Activated T-cell treated with anti-CD3 and anti-CD28 coated beads, Interleukin-2, amount 50 U/mL, for 24 hours (primary cell): ENCODE measurements at regions not wholly inside any gene's neighbourhood (a gene's known extent, or its start where the extent isn't known, plus 50 kb on each side); places are given as distances from the start of the nearest gene placed in this dataset.

Experiments used
- DNase-seq: peaks from one replicate; pipeline ENCODE4 v3.0.0-alpha.2; 2020
- H3K27ac Mint-ChIP-seq: 2 replicates; pipeline ENCODE4 v1.8.0; 2020; ENCODE audit warnings: mild to moderate bottlenecking, mixed read lengths
- H3K27me3 Mint-ChIP-seq: 2 replicates; pipeline ENCODE4 v1.8.0; 2020; ENCODE audit warnings: mixed read lengths
- H3K36me3 Mint-ChIP-seq: 2 replicates; pipeline ENCODE4 v1.8.0; 2020; ENCODE audit warnings: low read depth, mixed read lengths
- H3K4me1 Mint-ChIP-seq: 2 replicates; pipeline ENCODE4 v1.8.0; 2020; ENCODE audit warnings: low read depth, mixed read lengths
- H3K4me3 Mint-ChIP-seq: 2 replicates; pipeline ENCODE4 v1.8.0; 2020; ENCODE audit warnings: mild to moderate bottlenecking, moderate library complexity, mixed read lengths
- H3K9me3 Mint-ChIP-seq: 2 replicates; pipeline ENCODE4 v1.8.0; 2020; ENCODE audit warnings: mixed read lengths

DNA sequence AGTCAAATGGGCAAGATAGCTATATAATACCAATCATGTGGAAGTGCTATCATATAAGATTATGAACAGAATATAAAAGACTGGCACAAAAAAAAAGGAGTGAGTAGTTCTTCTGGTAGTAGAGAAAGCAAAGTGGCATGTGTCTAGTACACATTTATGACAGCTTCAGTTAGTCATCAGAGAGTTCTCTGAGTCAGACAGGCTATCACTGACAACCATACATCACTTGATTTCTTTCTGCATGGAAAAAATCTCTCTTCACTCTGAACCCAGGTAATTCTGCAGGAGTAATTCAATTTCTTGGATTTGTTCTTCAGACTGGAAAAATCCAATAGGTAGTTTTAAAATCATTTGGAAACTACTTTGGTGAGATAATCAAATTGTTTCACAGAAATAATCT lies 286.8 kb upstream of the ANO3 start:
- Mint-ChIP-seq H3K27ac (no peak overlapping the region), H3K4me1 (no peaks in the 10 kb centered on the region), H3K4me3 (no peak overlapping the region), H3K9me3 (no peaks in the 10 kb centered on the region), H3K36me3 (no peaks in the 10 kb centered on the region), H3K27me3 (no peaks in the 10 kb centered on the region)
- DNase-seq = no peak

- H3K36me3 Mint-ChIP-seq = no peaks in the 10 kb centered on the region
- no peak for DNase-seq
- no peak overlapping the region for H3K27ac Mint-ChIP-seq
- H3K9me3 Mint-ChIP-seq = peaks cover 7% of the 10 kb centered on the region
- no peak overlapping the region for H3K4me3 Mint-ChIP-seq
- H3K27me3 Mint-ChIP-seq = no peaks in the 10 kb centered on the region
- no peaks in the 10 kb centered on the region for H3K4me1 Mint-ChIP-seq
These were observed 283.7 kb upstream of the ANO3 start for GRCh38 chr11:26048271-26048670.

DNA sequence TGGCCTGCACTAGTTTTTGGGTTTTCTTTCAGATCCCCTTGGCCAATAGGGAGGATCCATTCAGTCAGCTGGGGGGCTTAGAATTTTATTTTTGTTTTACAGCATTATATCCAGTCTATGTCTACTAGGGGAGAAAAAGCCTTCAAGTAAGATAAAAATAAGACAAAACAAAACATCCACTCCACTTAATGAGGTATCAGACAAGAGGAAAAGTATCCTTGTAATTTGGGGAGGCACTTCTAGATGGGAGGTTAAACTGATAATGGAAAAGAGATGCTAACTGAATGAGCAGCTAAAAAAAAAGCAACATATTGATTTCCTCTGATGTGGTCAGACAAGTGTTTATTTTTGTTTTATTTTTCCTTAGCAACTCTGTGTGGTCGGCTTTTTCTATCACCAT lies 278.0 kb upstream of the ANO3 start:
- H3K4me1 Mint-ChIP-seq = no peaks in the 10 kb centered on the region
- H3K4me3 Mint-ChIP-seq = no peak overlapping the region
- H3K9me3 Mint-ChIP-seq = peaks cover 7% of the 10 kb centered on the region
- DNase-seq = no peak
- H3K36me3 Mint-ChIP-seq = no peaks in the 10 kb centered on the region
- H3K27me3 Mint-ChIP-seq = no peaks in the 10 kb centered on the region
- no peak overlapping the region for H3K27ac Mint-ChIP-seq

DNA sequence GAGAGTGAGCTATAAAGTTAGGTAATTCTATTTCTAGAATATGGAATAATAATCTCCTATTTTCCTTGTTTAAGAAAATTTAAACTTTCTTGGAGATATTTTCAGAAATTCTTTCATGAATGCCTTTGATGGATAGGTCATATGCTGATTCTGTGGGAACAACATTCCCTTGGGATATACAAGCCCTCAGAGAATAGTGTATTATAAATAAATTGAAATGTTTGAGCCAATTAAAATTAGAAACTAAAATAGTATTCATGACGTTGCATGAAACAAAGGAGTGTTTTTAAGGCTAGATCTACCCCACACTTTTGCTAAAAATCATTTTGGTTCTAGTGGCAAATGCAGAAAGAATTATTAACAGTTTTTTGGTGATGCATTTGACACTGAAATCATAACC lies 269.3 kb upstream of the ANO3 start:
- Mint-ChIP-seq H3K36me3 (no peaks in the 10 kb centered on the region), H3K9me3 (peaks cover 10% of the 10 kb centered on the region)

GRCh38 chr11:26063915-26064314 lies 268.0 kb upstream of the ANO3 start:
- Mint-ChIP-seq H3K4me1 (no peaks in the 10 kb centered on the region), H3K36me3 (no peaks in the 10 kb centered on the region), H3K27ac (no peak overlapping the region), H3K4me3 (no peak overlapping the region), H3K9me3 (peaks cover 18% of the 10 kb centered on the region), H3K27me3 (no peaks in the 10 kb centered on the region)
- DNase-seq = no peak

More for the DNA sequence above, 269.3 kb upstream of the ANO3 start:
- no peak for DNase-seq
- H3K4me3 Mint-ChIP-seq = no peak overlapping the region
- no peaks in the 10 kb centered on the region for H3K4me1 Mint-ChIP-seq
- no peaks in the 10 kb centered on the region for H3K27me3 Mint-ChIP-seq
- no peak overlapping the region for H3K27ac Mint-ChIP-seq

GRCh38 chr11:26065944-26066343 lies 266.0 kb upstream of the ANO3 start:
- no peak overlapping the region for H3K27ac Mint-ChIP-seq

DNA sequence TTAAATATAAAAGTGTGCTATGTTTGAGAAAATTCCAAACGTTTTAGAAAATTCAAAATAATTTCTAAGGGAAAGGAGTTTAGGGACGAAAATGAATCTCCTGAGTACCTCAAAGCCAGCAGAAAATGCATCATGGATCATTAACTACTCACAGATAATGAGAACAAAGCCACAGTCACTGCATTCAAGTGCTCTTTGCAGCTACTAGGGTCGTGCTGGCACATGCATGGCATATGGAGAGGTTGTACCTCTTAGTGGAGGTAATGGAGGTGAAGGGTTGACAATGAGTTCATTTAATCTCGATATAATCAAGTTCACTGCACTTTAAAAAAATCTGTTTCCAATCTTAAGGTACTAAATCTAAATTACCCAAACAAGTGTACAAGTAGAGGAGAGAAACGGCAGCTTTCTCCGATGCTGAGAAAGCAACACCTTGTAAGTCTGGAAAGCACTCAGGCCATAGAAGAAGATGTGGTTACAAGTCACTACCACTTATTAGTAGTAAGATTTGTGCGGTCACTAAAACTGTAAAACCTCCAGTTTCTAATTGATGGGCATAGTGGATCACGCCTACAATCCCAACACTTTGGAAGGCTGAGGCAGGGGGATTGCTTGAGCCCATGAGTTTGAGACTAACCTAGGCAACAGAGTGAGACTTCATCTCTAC lies 261.1 kb upstream of the ANO3 start:
- Mint-ChIP-seq H3K27ac (no peak overlapping the region), H3K27me3 (no peaks in the 10 kb centered on the region), H3K9me3 (peaks cover 17% of the 10 kb centered on the region), H3K4me1 (no peaks in the 10 kb centered on the region), H3K4me3 (no peak overlapping the region), H3K36me3 (no peaks in the 10 kb centered on the region)
- no peak for DNase-seq

More at GRCh38 chr11:26065944-26066343, 266.0 kb upstream of the ANO3 start:
- H3K9me3 Mint-ChIP-seq = peaks cover 18% of the 10 kb centered on the region
- no peaks in the 10 kb centered on the region for H3K27me3 Mint-ChIP-seq
- no peaks in the 10 kb centered on the region for H3K36me3 Mint-ChIP-seq
- H3K4me3 Mint-ChIP-seq = no peak overlapping the region
- DNase-seq = no peak
- H3K4me1 Mint-ChIP-seq = no peaks in the 10 kb centered on the region

DNA sequence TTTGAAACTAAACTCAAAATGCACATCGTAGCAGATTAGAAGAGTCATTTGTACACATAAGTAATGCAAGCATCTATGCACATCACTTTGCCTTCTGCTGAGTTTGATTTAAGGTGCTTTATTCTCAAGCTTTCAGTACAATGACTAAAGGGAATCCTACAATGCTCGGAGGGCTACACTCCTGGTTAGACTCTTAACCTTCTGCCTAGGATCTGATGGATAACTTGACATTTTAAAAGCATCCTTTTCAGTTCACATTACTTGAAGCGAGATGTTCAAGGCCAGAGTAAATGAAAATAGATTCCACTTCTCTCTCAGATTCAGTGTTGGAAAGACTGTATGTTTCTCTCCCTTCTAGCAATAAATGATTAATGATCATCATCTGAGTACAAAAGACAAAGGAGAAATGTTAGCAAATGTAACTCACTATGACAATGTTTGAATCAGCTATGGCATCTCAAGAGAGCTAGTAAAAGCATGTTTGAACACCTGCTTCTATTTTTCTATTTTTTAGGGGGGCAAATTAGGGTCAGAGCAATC lies 259.2 kb upstream of the ANO3 start:
- H3K4me3 Mint-ChIP-seq = no peak overlapping the region
- no peak overlapping the region for H3K27ac Mint-ChIP-seq
- H3K36me3 Mint-ChIP-seq = no peaks in the 10 kb centered on the region
- H3K27me3 Mint-ChIP-seq = no peaks in the 10 kb centered on the region
- no peaks in the 10 kb centered on the region for H3K4me1 Mint-ChIP-seq
- DNase-seq = no peak
- peaks cover 18% of the 10 kb centered on the region for H3K9me3 Mint-ChIP-seq

GRCh38 chr11:26073646-26074045 lies 258.3 kb upstream of the ANO3 start:
- Mint-ChIP-seq H3K27ac (no peak overlapping the region), H3K9me3 (peaks cover 11% of the 10 kb centered on the region), H3K27me3 (no peaks in the 10 kb centered on the region), H3K36me3 (no peaks in the 10 kb centered on the region), H3K4me3 (no peak overlapping the region), H3K4me1 (no peaks in the 10 kb centered on the region)
- no peak for DNase-seq

DNA sequence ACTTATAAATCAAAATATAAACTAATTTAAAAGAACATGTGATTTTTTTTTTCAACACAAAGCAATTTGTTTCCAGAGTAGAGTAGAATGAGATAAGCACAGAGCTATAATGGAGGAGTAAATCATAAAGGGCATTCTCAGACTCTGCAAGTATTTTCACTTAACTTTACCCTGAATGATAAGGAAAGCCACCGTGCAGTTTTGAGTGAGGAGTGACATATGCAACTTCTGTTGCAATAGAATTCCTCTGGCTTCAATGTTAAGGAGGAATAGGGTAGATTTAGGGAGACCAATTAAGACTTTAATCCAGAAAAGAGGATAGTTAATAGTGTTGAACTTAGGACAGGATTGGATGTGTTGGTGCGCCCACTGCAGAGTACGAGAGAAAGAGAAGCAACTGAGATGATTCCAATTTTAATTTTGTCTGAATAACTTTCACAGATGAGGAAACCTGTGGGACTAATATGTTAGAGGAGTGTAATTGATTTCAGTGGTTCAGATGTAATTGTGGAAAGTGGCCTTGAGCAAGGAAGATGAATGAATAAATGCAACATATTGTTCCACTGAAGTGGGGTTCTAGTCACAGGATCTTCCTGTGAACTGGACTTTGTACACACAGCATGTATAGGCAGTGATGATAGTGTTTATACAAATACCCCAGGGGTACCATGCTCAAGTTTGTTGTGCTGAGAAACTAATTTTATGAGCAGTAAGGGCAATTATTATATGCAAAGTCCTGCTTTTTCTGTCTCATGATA lies 255.5 kb upstream of the ANO3 start:
- DNase-seq = no peak
- no peak overlapping the region for H3K27ac Mint-ChIP-seq
- H3K27me3 Mint-ChIP-seq = no peaks in the 10 kb centered on the region
- peaks cover 12% of the 10 kb centered on the region for H3K9me3 Mint-ChIP-seq
- no peak overlapping the region for H3K4me3 Mint-ChIP-seq
- no peaks in the 10 kb centered on the region for H3K36me3 Mint-ChIP-seq
- no peaks in the 10 kb centered on the region for H3K4me1 Mint-ChIP-seq

DNA sequence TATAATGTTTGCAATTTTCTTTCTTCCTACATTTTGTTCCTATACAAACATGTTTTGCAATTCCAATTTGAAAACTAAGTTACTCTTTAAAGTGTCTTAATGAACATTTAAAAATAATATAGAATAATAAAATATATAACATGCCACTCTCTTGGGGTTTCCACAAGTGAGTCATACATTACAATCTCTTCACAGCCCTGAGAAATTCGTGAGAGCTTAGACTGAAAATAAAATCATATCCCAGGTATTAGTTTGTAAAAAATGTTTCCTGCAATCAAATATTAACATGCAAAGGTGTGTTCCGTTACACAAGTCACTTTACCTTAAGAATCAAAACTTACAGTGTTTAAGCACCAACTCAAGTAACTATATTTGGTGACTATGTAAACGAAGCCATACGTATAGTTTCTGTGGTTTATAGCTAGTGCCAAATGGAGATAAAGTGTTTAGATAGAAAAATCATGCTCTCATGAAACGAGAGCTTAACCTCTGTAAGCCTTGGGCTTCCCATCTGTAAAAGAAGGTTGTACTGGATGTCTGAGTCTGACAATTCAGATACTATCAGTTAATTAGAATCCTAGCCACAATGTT lies 253.6 kb upstream of the ANO3 start:
- peaks cover 12% of the 10 kb centered on the region for H3K9me3 Mint-ChIP-seq
- H3K4me1 Mint-ChIP-seq = no peaks in the 10 kb centered on the region
- no peak overlapping the region for H3K27ac Mint-ChIP-seq
- H3K27me3 Mint-ChIP-seq = no peaks in the 10 kb centered on the region
- H3K36me3 Mint-ChIP-seq = no peaks in the 10 kb centered on the region
- no peak for DNase-seq
- no peak overlapping the region for H3K4me3 Mint-ChIP-seq

- Mint-ChIP-seq H3K27ac (no peak overlapping the region), H3K27me3 (no peaks in the 10 kb centered on the region), H3K4me3 (no peak overlapping the region), H3K4me1 (no peaks in the 10 kb centered on the region), H3K36me3 (no peaks in the 10 kb centered on the region), H3K9me3 (peaks cover 7% of the 10 kb centered on the region)
- no peak for DNase-seq
These were observed 247.6 kb upstream of the ANO3 start for GRCh38 chr11:26084313-26084712.

GRCh38 chr11:26086028-26086427 lies 245.9 kb upstream of the ANO3 start:
- H3K27me3 Mint-ChIP-seq = no peaks in the 10 kb centered on the region
- no peak for DNase-seq
- H3K4me1 Mint-ChIP-seq = no peaks in the 10 kb centered on the region
- no peak overlapping the region for H3K27ac Mint-ChIP-seq
- H3K36me3 Mint-ChIP-seq = no peaks in the 10 kb centered on the region
- no peak overlapping the region for H3K4me3 Mint-ChIP-seq
- peaks cover 9% of the 10 kb centered on the region for H3K9me3 Mint-ChIP-seq

- no peaks in the 10 kb centered on the region for H3K4me1 Mint-ChIP-seq
- no peaks in the 10 kb centered on the region for H3K27me3 Mint-ChIP-seq
- no peak overlapping the region for H3K27ac Mint-ChIP-seq
- no peak overlapping the region for H3K4me3 Mint-ChIP-seq
- H3K36me3 Mint-ChIP-seq = no peaks in the 10 kb centered on the region
- no peak for DNase-seq
- H3K9me3 Mint-ChIP-seq = peaks cover 13% of the 10 kb centered on the region
These were observed 244.6 kb upstream of the ANO3 start for GRCh38 chr11:26087120-26087935.
